Heart left ventricle (tissue), 16 donors: ENCODE measurements at regions not wholly inside any gene's neighbourhood (a gene's known extent, or its start where the extent isn't known, plus 50 kb on each side); places are given as distances from the start of the nearest gene placed in this dataset.

Experiments used
- ATAC-seq, 4 donors: fragments of 200-7000 bp; cut with Tn5 transposase; one replicate each; pipeline ENCODE4 v1.9.1; 2020 to 2022; ENCODE audit warnings: moderate library complexity in 4 of 4, mild to moderate bottlenecking in 3 of 4, moderate number of reproducible peaks in 1 of 4
- DNase-seq, 5 donors: peaks; one replicate each; pipeline ENCODE4 v3.0.0-alpha.2; 2020
- H3K27ac ChIP-seq, 12 donors: fragments of 200-600 bp; sonication (generic) in 4 of 12; one replicate each; pipeline versions ENCODE4 v1.5.0 to v1.8.0; 2016 to 2022; ENCODE audit warnings: mild to moderate bottlenecking in 2 of 12
- H3K27me3 ChIP-seq, 9 donors: fragments of 200-600 bp; sonication (generic) in 2 of 9; one replicate each; pipeline versions ENCODE4 v1.5.1 to v1.8.0; 2016 to 2022; ENCODE audit warnings: mild to moderate bottlenecking in 3 of 9
- H3K36me3 ChIP-seq, 9 donors: fragments of 200-600 bp; sonication (generic) in 2 of 9; one replicate each; pipeline versions ENCODE4 v1.5.0 to v1.8.0; 2018 to 2022; ENCODE audit warnings: mild to moderate bottlenecking in 2 of 9
- H3K4me1 ChIP-seq, 12 donors: fragments of 200-600 bp; sonication (generic) in 4 of 12; one replicate each; pipeline versions ENCODE4 v1.5.0 to v1.8.0; 2016 to 2022; ENCODE audit warnings: mild to moderate bottlenecking in 3 of 12
- H3K4me3 ChIP-seq, 12 donors: fragments of 200-600 bp; sonication (generic) in 4 of 12; one replicate each; pipeline versions ENCODE4 v1.5.0 to v1.8.0; 2017 to 2022; ENCODE audit warnings: mild to moderate bottlenecking in 9 of 12, moderate library complexity in 4 of 12
- H3K9me3 ChIP-seq, 12 donors: fragments of 200-600 bp; sonication (generic) in 4 of 12; one replicate each; pipeline versions ENCODE4 v1.5.0 to v1.8.0; 2016 to 2022; ENCODE audit warnings: mild to moderate bottlenecking in 1 of 12
- POLR2A ChIP-seq, 2 donors: fragments of 450-650 bp; IDR thresholded peaks; one replicate each; pipeline ENCODE4 v1.6.1; 2017; ENCODE audit warnings: antibody characterized with exemption in 2 of 2, mild to moderate bottlenecking in 2 of 2, moderate library complexity in 2 of 2
- WGBS, 4 donors: extraction: QIAGEN DNeasy Blood & Tissue Kit in 2 of 4; methylation state at CpG; one replicate each; pipeline versions ENCODE4 v1.1.5 to v1.1.7; 2013 to 2018; 5-methylcytosine and 5-hydroxymethylcytosine counted together
- intact Hi-C, 10 donors: fragments of 100-400 bp; cut with DNase I; formaldehyde crosslinking; loops; one replicate each; pipeline versions ENCODE4 v1.11.1 to v1.14.2; 2022
- TF ChIP-seq, protein P1 (sequence below), 12 donors: fragments of 200-600 bp; sonication (generic) in 4 of 12; IDR thresholded peaks; one replicate each; pipeline versions ENCODE4 v1.5.0 to v1.8.0; 2018 to 2022; ENCODE audit warnings: antibody characterized with exemption in 12 of 12, mild to moderate bottlenecking in 5 of 12
- donor health status: ischemic (EF 13 %, LVEDD 7.1; RV severe dilation, severe dysfunction).
- donor health status: healthy with polysubstance abuse.
- donor health status: DM: no; HTN: yes; CAD: no.
- donor health status: DM: no; HTN: no; CAD: no.
- donor health status: ischemic (EF 25% LVEDD 6.9; RV normal size, moderate dysfunction).
- donor health status: ischemic (EF 25% LVEDD 5.7; RV mildly dilated, moderate dysfunction).
- donor health status: healthy.
- donor health status: DM: yes; HTN: yes; CAD: no.
- donor health status: ischemic (EF 35%, LVEDD 5.7; RV mildly dilated, moderate dysfunction).
- donor health status: nonischemic (EF 11% LVEDD 7.7; RV severe dilation, severe dysfunction).
- donor health status: DM: yes; HTN: yes; CAD: no.
- donor health status: PGD.
- donor health status: ischemic (EF 29% LVEDD 5.4; RV normal size, mild dysfunction).
- donor health status: nonischemic (EF 23%, LVEDD 6.1; RV moderate dilation, normal function).

GRCh38 chr3:159667261-159667660 lies 321.4 kb upstream of the IL12A start:
- Histone ChIP-seq H3K9me3 (peaks cover 0 to 5% (median under 1%) of the 10 kb centered on the region in 12 donors), H3K27ac (no peak overlapping the region), H3K4me1 (peaks cover 0 to 24% (median 9%) of the 10 kb centered on the region in 12 donors), H3K4me3 (no peak overlapping the region), H3K36me3 (no peaks in the 10 kb centered on the region), H3K27me3 (no peaks in the 10 kb centered on the region)
- no peak for TF ChIP-seq POLR2A (IDR thresholded peaks at IDR 0.05)
- TF ChIP-seq, protein P1, sequence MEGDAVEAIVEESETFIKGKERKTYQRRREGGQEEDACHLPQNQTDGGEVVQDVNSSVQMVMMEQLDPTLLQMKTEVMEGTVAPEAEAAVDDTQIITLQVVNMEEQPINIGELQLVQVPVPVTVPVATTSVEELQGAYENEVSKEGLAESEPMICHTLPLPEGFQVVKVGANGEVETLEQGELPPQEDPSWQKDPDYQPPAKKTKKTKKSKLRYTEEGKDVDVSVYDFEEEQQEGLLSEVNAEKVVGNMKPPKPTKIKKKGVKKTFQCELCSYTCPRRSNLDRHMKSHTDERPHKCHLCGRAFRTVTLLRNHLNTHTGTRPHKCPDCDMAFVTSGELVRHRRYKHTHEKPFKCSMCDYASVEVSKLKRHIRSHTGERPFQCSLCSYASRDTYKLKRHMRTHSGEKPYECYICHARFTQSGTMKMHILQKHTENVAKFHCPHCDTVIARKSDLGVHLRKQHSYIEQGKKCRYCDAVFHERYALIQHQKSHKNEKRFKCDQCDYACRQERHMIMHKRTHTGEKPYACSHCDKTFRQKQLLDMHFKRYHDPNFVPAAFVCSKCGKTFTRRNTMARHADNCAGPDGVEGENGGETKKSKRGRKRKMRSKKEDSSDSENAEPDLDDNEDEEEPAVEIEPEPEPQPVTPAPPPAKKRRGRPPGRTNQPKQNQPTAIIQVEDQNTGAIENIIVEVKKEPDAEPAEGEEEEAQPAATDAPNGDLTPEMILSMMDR (IDR thresholded peaks at IDR 0.05), result no peak
- DNase-seq, result peak in 1 of 5 donors; percentile 30
- ATAC-seq, result no peak
- WGBS, 4 donors, result 87 to 91% (median 88%) methylated on average over 4 of the region's 4 CpGs
- intact Hi-C loops, result loop anchor here in 2 of 10 donors (5.0 to 10.0 kb wide), 2 partner anchors 98 to 135 kb away; no protein-coding TSS in a partner anchor

DNA sequence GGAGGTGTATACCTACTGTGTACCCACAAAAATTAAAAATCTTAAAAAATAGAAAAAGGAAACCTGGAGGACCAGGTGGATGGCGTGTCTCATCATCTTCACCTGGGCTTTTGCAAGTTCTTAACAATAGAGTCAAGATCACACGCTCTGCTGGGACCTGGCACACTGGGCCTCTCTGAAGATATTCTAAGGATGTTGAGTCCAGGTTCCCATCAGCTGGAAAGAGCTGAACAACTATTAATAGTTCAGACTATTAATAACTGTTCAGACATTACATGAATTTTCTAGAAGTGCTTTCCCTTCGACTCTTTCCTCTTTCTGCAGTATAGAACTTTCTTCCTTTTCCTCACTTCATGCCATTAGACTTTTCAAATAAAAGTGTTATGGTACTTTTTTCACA lies 320.2 kb upstream of the IL12A start:
- no peak for TF ChIP-seq POLR2A (IDR thresholded peaks at IDR 0.05)
- H3K4me1 ChIP-seq, result peaks cover 0 to 24% (median 9%) of the 10 kb centered on the region in 12 donors
- WGBS, 4 donors, result 43 to 53% (median 49%) methylated on average over 3 of the region's 3 CpGs
- no peaks in the 10 kb centered on the region for H3K36me3 ChIP-seq
- no peaks in the 10 kb centered on the region for H3K27me3 ChIP-seq
- peak overlapping the region in 11 of 12 donors; percentile 10 to 80 (median 54) for H3K27ac ChIP-seq
- intact Hi-C loops, result loop anchor here in 2 of 10 donors (5.0 to 10.0 kb wide), 2 partner anchors 96 to 134 kb away; no protein-coding TSS in a partner anchor
- peak in 3 of 5 donors; percentile 20 to 41 (median 39) for DNase-seq
- ATAC-seq, result peak; percentile 75 to 93 (median 82)
- H3K4me3 ChIP-seq, result no peak overlapping the region
- H3K9me3 ChIP-seq, result no peaks in the 10 kb centered on the region

DNA sequence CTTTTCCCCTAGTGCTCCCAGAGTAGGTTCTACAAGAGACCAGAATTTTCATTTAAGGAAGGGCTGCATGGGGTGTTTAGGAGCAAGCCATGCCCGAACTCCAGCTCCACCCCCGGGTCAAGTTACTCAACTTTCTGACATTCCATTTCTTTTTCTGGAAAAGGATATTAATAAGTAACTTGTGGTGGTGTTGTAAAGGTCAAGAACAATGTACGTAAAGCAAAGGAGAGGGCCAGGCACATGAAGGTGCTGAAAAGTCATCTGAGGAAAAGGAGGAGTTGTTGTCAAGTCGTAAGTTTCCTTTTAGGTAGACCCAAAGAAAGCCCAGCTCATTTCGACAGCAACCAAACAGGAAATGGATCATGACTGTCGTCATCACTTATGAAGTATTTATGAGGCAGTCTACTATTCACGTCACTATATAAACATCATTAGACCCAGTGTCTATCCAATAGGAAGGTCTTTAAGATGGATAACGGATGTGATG lies 319.6 kb upstream of the IL12A start:
- H3K4me1 ChIP-seq, result peaks cover 0 to 24% (median 9%) of the 10 kb centered on the region in 12 donors
- H3K4me3 ChIP-seq, result no peak overlapping the region
- TF ChIP-seq, protein P1 (IDR thresholded peaks at IDR 0.05), result no peak
- no peak for TF ChIP-seq POLR2A (IDR thresholded peaks at IDR 0.05)
- H3K27ac ChIP-seq, result peak overlapping the region in 11 of 12 donors; percentile 10 to 80 (median 54)
- intact Hi-C loops, result loop anchor here in 2 of 10 donors (5.0 to 10.0 kb wide), 2 partner anchors 96 to 133 kb away; no protein-coding TSS in a partner anchor
- DNase-seq, result no peak
- WGBS, 4 donors, result 41 to 56% (median 47%) methylated on average over 8 of the region's 8 CpGs
- H3K9me3 ChIP-seq, result no peaks in the 10 kb centered on the region
- peak in 2 of 4 donors; percentile 10 to 66 for ATAC-seq
- no peaks in the 10 kb centered on the region for H3K27me3 ChIP-seq
- no peaks in the 10 kb centered on the region for H3K36me3 ChIP-seq

DNA sequence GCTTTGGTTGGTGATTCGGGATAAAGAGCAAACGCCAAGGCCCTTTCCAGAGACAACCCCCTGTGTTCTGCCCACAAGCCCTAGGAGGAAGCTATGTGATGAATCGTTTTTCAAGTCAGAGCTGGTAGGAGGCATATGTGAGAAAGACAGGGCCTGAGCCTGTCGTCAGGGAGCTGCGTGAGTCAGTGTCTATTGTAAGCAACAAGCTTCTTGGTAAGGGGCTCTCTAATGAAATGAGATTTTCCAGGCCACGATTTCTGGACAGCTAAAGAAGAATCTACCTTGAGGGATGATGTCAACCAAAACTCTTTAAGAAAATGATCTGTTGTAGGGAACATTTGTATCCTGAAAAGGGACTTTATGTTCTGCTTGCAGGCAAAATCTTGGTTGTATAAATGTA lies 318.9 kb upstream of the IL12A start:
- H3K27ac ChIP-seq, result peak overlapping the region in 11 of 12 donors; percentile 10 to 80 (median 54)
- ATAC-seq (peak in 2 of 4 donors; percentile 19 to 42), DNase-seq (no peak)
- intact Hi-C loops, result loop anchor here in 3 of 10 donors (5.0 to 10.0 kb wide), 4 partner anchors 43 to 133 kb away; no protein-coding TSS in a partner anchor
- no peak for TF ChIP-seq POLR2A (IDR thresholded peaks at IDR 0.05)
- TF ChIP-seq, protein P1 (IDR thresholded peaks at IDR 0.05), result no peak
- H3K4me3 ChIP-seq, result no peak overlapping the region
- no peaks in the 10 kb centered on the region for H3K27me3 ChIP-seq
- no peaks in the 10 kb centered on the region for H3K9me3 ChIP-seq
- WGBS, 4 donors, result 59 to 74% (median 63%) methylated on average over 6 of the region's 6 CpGs
- H3K4me1 ChIP-seq, result peaks cover 0 to 20% (median 8%) of the 10 kb centered on the region in 12 donors
- no peaks in the 10 kb centered on the region for H3K36me3 ChIP-seq
